ENCODE measurements at regions not wholly inside any gene's neighbourhood (a gene's known extent, or its start where the extent isn't known, plus 50 kb on each side); places are given as distances from the start of the nearest gene placed in this dataset.

- Mint-ChIP-seq H3K27me3 (ENCODE audit: low read depth in 2 of 2) (peaks cover 8 to 47% of the 10 kb centered on the region in 2 donors), H3K4me1 (no peaks in the 10 kb centered on the region), H3K27ac (no peak overlapping the region), H3K9me3 (no peaks in the 10 kb centered on the region), H3K4me3 (no peak overlapping the region), H3K36me3 (no peaks in the 10 kb centered on the region)
- intact Hi-C loops (cut with micrococcal nuclease): no loop called here
- Histone ChIP-seq H3K27ac (ENCODE audit: low read length) (no peak overlapping the region), H3K4me3 (ENCODE audit: low read length) (no peak overlapping the region), H3K27me3 (ENCODE audit: control insufficient read depth, insufficient read depth, low read length) (no peaks in the 10 kb centered on the region), H3K9me3 (ENCODE audit: control insufficient read depth, insufficient read depth, low read length) (no peaks in the 10 kb centered on the region), H3K36me3 (ENCODE audit: control insufficient read depth, insufficient read depth, low read length) (no peaks in the 10 kb centered on the region), H3K4me1 (ENCODE audit: control insufficient read depth, insufficient read depth, low read length) (no peaks in the 10 kb centered on the region)
- TF ChIP-seq CTCF (IDR thresholded peaks at IDR 0.05): no peak
- DNase-seq (no peak), ATAC-seq (no peak)
- 59% methylated on average over 5 of the region's 5 CpGs for WGBS (ENCODE audit: insufficient coverage)
These were observed 136.4 kb downstream of the SETD4 start for GRCh38 chr21:35923971-35924370.

- intact Hi-C loops (cut with micrococcal nuclease): no loop called here
These were observed 137.7 kb downstream of the SETD4 start for GRCh38 chr21:35922618-35923017.

GRCh38 chr21:35921471-35921870, 138.9 kb downstream of the SETD4 start:
- Histone ChIP-seq H3K4me1 (ENCODE audit: control insufficient read depth, insufficient read depth, low read length) (no peaks in the 10 kb centered on the region), H3K27me3 (ENCODE audit: control insufficient read depth, insufficient read depth, low read length) (no peaks in the 10 kb centered on the region), H3K9me3 (ENCODE audit: control insufficient read depth, insufficient read depth, low read length) (no peaks in the 10 kb centered on the region), H3K4me3 (ENCODE audit: low read length) (no peak overlapping the region), H3K27ac (ENCODE audit: low read length) (no peak overlapping the region), H3K36me3 (ENCODE audit: control insufficient read depth, insufficient read depth, low read length) (no peaks in the 10 kb centered on the region)
- ATAC-seq (no peak), DNase-seq (no peak)
- WGBS (ENCODE audit: insufficient coverage): 78% methylated on average over 2 of the region's 2 CpGs
- peaks cover 5 to 31% of the 10 kb centered on the region in 2 donors for H3K27me3 Mint-ChIP-seq (ENCODE audit: low read depth in 2 of 2)
- no peak overlapping the region for H3K27ac Mint-ChIP-seq
- intact Hi-C loops (cut with micrococcal nuclease): no loop called here
- no peaks in the 10 kb centered on the region for H3K9me3 Mint-ChIP-seq
- no peaks in the 10 kb centered on the region for H3K36me3 Mint-ChIP-seq
- TF ChIP-seq CTCF (IDR thresholded peaks at IDR 0.05): no peak
- no peaks in the 10 kb centered on the region for H3K4me1 Mint-ChIP-seq
- H3K4me3 Mint-ChIP-seq: no peak overlapping the region

More at GRCh38 chr21:35922618-35923017, 137.7 kb downstream of the SETD4 start:
- Mint-ChIP-seq H3K27ac (no peak overlapping the region), H3K9me3 (no peaks in the 10 kb centered on the region), H3K36me3 (no peaks in the 10 kb centered on the region), H3K27me3 (ENCODE audit: low read depth in 2 of 2) (peaks cover 10 to 39% of the 10 kb centered on the region in 2 donors), H3K4me1 (no peaks in the 10 kb centered on the region), H3K4me3 (no peak overlapping the region)
- ATAC-seq: no peak
- H3K4me1 ChIP-seq (ENCODE audit: control insufficient read depth, insufficient read depth, low read length): no peaks in the 10 kb centered on the region
- no peaks in the 10 kb centered on the region for H3K36me3 ChIP-seq (ENCODE audit: control insufficient read depth, insufficient read depth, low read length)
- H3K27me3 ChIP-seq (ENCODE audit: control insufficient read depth, insufficient read depth, low read length): no peaks in the 10 kb centered on the region
- no peaks in the 10 kb centered on the region for H3K9me3 ChIP-seq (ENCODE audit: control insufficient read depth, insufficient read depth, low read length)
- no peak for TF ChIP-seq CTCF (IDR thresholded peaks at IDR 0.05)
- H3K27ac ChIP-seq (ENCODE audit: low read length): no peak overlapping the region
- DNase-seq: no peak
- 100% methylated on average over 4 of the region's 5 CpGs for WGBS (ENCODE audit: insufficient coverage)
- no peak overlapping the region for H3K4me3 ChIP-seq (ENCODE audit: low read length)

GRCh38 chr21:35920436-35920835, 139.9 kb downstream of the SETD4 start:
- Mint-ChIP-seq H3K9me3 (no peaks in the 10 kb centered on the region), H3K4me3 (no peak overlapping the region), H3K27ac (no peak overlapping the region), H3K36me3 (no peaks in the 10 kb centered on the region), H3K27me3 (ENCODE audit: low read depth in 2 of 2) (peaks cover 5 to 35% of the 10 kb centered on the region in 2 donors), H3K4me1 (no peaks in the 10 kb centered on the region)
- no peak for TF ChIP-seq CTCF (IDR thresholded peaks at IDR 0.05)
- H3K27ac ChIP-seq (ENCODE audit: low read length): no peak overlapping the region
- no peak overlapping the region for H3K4me3 ChIP-seq (ENCODE audit: low read length)
- ATAC-seq (no peak), DNase-seq (no peak)
- 83% methylated on average over 3 of the region's 3 CpGs for WGBS (ENCODE audit: insufficient coverage)
- H3K9me3 ChIP-seq (ENCODE audit: control insufficient read depth, insufficient read depth, low read length): no peaks in the 10 kb centered on the region
- no peaks in the 10 kb centered on the region for H3K36me3 ChIP-seq (ENCODE audit: control insufficient read depth, insufficient read depth, low read length)
- no peaks in the 10 kb centered on the region for H3K27me3 ChIP-seq (ENCODE audit: control insufficient read depth, insufficient read depth, low read length)
- intact Hi-C loops (cut with micrococcal nuclease): no loop called here
- no peaks in the 10 kb centered on the region for H3K4me1 ChIP-seq (ENCODE audit: control insufficient read depth, insufficient read depth, low read length)

Measured in natural killer cell (primary cell).